ENCODE measurements at regions not wholly inside any gene's neighbourhood (a gene's known extent, or its start where the extent isn't known, plus 50 kb on each side); places are given as distances from the start of the nearest gene placed in this dataset.

GRCh38 chrX:69228732-69229131, 63.5 kb upstream of the PJA1 start:
- no peak for DNase-seq (ENCODE audit: low read depth)
- TF ChIP-seq CTCF (IDR thresholded peaks at IDR 0.05; ENCODE audit: insufficient read depth, low read depth, low read length, missing control alignments), result no peak
- no peak overlapping the region for H3K4me3 ChIP-seq (ENCODE audit: low read length)

GRCh38 chrX:69226459-69227158, 61.4 kb upstream of the PJA1 start:
- TF ChIP-seq CTCF (IDR thresholded peaks at IDR 0.05; ENCODE audit: insufficient read depth, low read depth, low read length, missing control alignments), result no peak
- no peak for DNase-seq (ENCODE audit: low read depth)

GRCh38 chrX:69222103-69223090, 57.1 kb upstream of the PJA1 start:
- TF ChIP-seq CTCF (IDR thresholded peaks at IDR 0.05; ENCODE audit: insufficient read depth, low read depth, low read length, missing control alignments), result peak; percentile 81
- peak; percentile 87 for DNase-seq (ENCODE audit: low read depth)
- H3K4me3 ChIP-seq (ENCODE audit: low read length), result no peak overlapping the region

More at GRCh38 chrX:69226459-69227158, 61.4 kb upstream of the PJA1 start:
- no peak overlapping the region for H3K4me3 ChIP-seq (ENCODE audit: low read length)

GRCh38 chrX:69221239-69222102, 56.2 kb upstream of the PJA1 start:
- peak; percentile 7 for DNase-seq (ENCODE audit: low read depth)
- TF ChIP-seq CTCF (IDR thresholded peaks at IDR 0.05; ENCODE audit: insufficient read depth, low read depth, low read length, missing control alignments), result no peak
- H3K4me3 ChIP-seq (ENCODE audit: low read length), result no peak overlapping the region

- DNase-seq (ENCODE audit: low read depth), result no peak
- no peak for TF ChIP-seq CTCF (IDR thresholded peaks at IDR 0.05; ENCODE audit: insufficient read depth, low read depth, low read length, missing control alignments)
- no peak overlapping the region for H3K4me3 ChIP-seq (ENCODE audit: low read length)
These were observed 53.2 kb upstream of the PJA1 start for GRCh38 chrX:69218407-69218997.

- peak; percentile 8 for DNase-seq (ENCODE audit: low read depth)
- no peak overlapping the region for H3K4me3 ChIP-seq (ENCODE audit: low read length)
- no peak for TF ChIP-seq CTCF (IDR thresholded peaks at IDR 0.05; ENCODE audit: insufficient read depth, low read depth, low read length, missing control alignments)
These were observed 51.7 kb upstream of the PJA1 start for GRCh38 chrX:69216911-69217310.
